ENCODE measurements at regions not wholly inside any gene's neighbourhood (a gene's known extent, or its start where the extent isn't known, plus 50 kb on each side); places are given as distances from the start of the nearest gene placed in this dataset.

DNA sequence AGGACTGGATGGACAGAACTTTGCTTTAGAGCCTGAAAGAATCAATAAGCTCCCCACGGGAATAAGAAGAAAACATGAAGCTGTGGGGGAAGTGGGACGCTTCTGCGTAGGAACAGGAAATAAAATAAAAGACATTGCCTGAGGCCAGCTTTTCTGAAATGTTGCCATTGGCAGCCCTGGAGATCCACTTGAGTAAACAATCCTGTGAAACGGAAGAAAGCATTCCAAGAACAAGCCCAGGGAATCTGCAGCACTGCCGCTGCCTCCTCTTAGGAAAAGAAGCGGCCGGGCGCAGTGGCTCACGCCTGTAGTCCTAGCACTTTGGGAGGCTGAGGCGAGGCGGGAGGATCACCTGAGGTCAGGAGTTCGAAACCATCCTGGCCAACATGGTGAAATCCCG, 182.3 kb upstream of the RALGAPA2 start:
- Histone ChIP-seq H3K4me2 (ENCODE audit: low read length) (no peak overlapping the region), H3K27ac (ENCODE audit: low read length) (no peak overlapping the region), H3K9me3 (ENCODE audit: low read length) (peaks cover 4% of the 10 kb centered on the region), H3K36me3 (ENCODE audit: insufficient read depth, low read length) (no peaks in the 10 kb centered on the region), H3K27me3 (ENCODE audit: insufficient read depth, low read depth, low read length) (peaks cover 40% of the 10 kb centered on the region), H2AFZ (ENCODE audit: low read depth, low read length) (no peak overlapping the region), H3K4me3 (ENCODE audit: low read length) (no peak overlapping the region), H3K9ac (ENCODE audit: low read length) (no peak overlapping the region), H3F3A (ENCODE audit: insufficient read depth, low read length, poor library complexity, severe bottlenecking) (no peaks in the 10 kb centered on the region), H3K9me2 (ENCODE audit: insufficient read depth, low read length) (no peaks in the 10 kb centered on the region), H3K79me2 (replicated peaks; ENCODE audit: insufficient read depth, low read length) (no peaks in the 10 kb centered on the region), H4K20me1 (ENCODE audit: insufficient read depth) (no peaks in the 10 kb centered on the region)
- no peak for TF ChIP-seq EP300 (conservative IDR thresholded peaks at IDR 0.05; ENCODE audit: poor library complexity, severe bottlenecking)
- no peak for TF ChIP-seq POLR2AphosphoS5 (IDR thresholded peaks at IDR 0.05)
- TF ChIP-seq RAD21 (conservative IDR thresholded peaks at IDR 0.05): no peak
- no peak for TF ChIP-seq TAF1 (IDR thresholded peaks at IDR 0.05; ENCODE audit: low read depth)
- no peak for TF ChIP-seq CTCF (IDR thresholded peaks at IDR 0.05; ENCODE audit: poor library complexity, severe bottlenecking)
- TF ChIP-seq SMC3 (conservative IDR thresholded peaks at IDR 0.05; ENCODE audit: poor library complexity): no peak
- no peak for TF ChIP-seq EZH2 (IDR thresholded peaks at IDR 0.05; ENCODE audit: borderline replicate concordance, insufficient read depth, low read length, poor library complexity, severe bottlenecking)
- TF ChIP-seq REST (IDR thresholded peaks at IDR 0.05; ENCODE audit: borderline replicate concordance): no peak
- TF ChIP-seq MXI1 (conservative IDR thresholded peaks at IDR 0.05; ENCODE audit: poor library complexity, severe bottlenecking): no peak

GRCh38 chr20:20894280-20894679, 181.8 kb upstream of the RALGAPA2 start:
- no peaks in the 10 kb centered on the region for H3K79me2 ChIP-seq (replicated peaks; ENCODE audit: insufficient read depth, low read length)
- TF ChIP-seq SMC3 (conservative IDR thresholded peaks at IDR 0.05; ENCODE audit: poor library complexity) (no peak), REST (IDR thresholded peaks at IDR 0.05; ENCODE audit: borderline replicate concordance) (no peak), EZH2 (IDR thresholded peaks at IDR 0.05; ENCODE audit: borderline replicate concordance, insufficient read depth, low read length, poor library complexity, severe bottlenecking) (no peak), CTCF (IDR thresholded peaks at IDR 0.05; ENCODE audit: poor library complexity, severe bottlenecking) (no peak), RAD21 (conservative IDR thresholded peaks at IDR 0.05) (no peak), TAF1 (IDR thresholded peaks at IDR 0.05; ENCODE audit: low read depth) (no peak), EP300 (conservative IDR thresholded peaks at IDR 0.05; ENCODE audit: poor library complexity, severe bottlenecking) (no peak), POLR2AphosphoS5 (IDR thresholded peaks at IDR 0.05) (no peak)
- no peak overlapping the region for H3K4me2 ChIP-seq (ENCODE audit: low read length)
- H3K9ac ChIP-seq (ENCODE audit: low read length): no peak overlapping the region
- peaks cover 4% of the 10 kb centered on the region for H3K9me3 ChIP-seq (ENCODE audit: low read length)
- H3K27me3 ChIP-seq (ENCODE audit: insufficient read depth, low read depth, low read length): peaks cover 45% of the 10 kb centered on the region
- H3K36me3 ChIP-seq (ENCODE audit: insufficient read depth, low read length): no peaks in the 10 kb centered on the region
- no peaks in the 10 kb centered on the region for H3F3A ChIP-seq (ENCODE audit: insufficient read depth, low read length, poor library complexity, severe bottlenecking)
- no peak overlapping the region for H3K27ac ChIP-seq (ENCODE audit: low read length)
- H4K20me1 ChIP-seq (ENCODE audit: insufficient read depth): no peaks in the 10 kb centered on the region
- H2AFZ ChIP-seq (ENCODE audit: low read depth, low read length): no peak overlapping the region
- H3K4me3 ChIP-seq (ENCODE audit: low read length): no peak overlapping the region
- H3K9me2 ChIP-seq (ENCODE audit: insufficient read depth, low read length): no peaks in the 10 kb centered on the region
